Muscle layer of duodenum (tissue), 2 donors: ENCODE measurements at regions not wholly inside any gene's neighbourhood (a gene's known extent, or its start where the extent isn't known, plus 50 kb on each side); places are given as distances from the start of the nearest gene placed in this dataset.

Experiments used
- H3K27ac ChIP-seq: one replicate; pipeline ENCODE4 v1.7.0; 2013; ENCODE audit warnings: mild to moderate bottlenecking, low read length
- H3K27me3 ChIP-seq: one replicate; pipeline ENCODE4 v1.7.0; 2013; ENCODE audit warnings: low read depth, mild to moderate bottlenecking, control low read depth, low read length
- H3K36me3 ChIP-seq, 2 donors: one replicate each; pipeline ENCODE4 v1.7.0; 2013; ENCODE audit warnings: low read length in 2 of 2, control low read depth in 1 of 2, mild to moderate bottlenecking in 1 of 2; ENCODE audit not compliant: insufficient read depth in 2 of 2, control insufficient read depth in 1 of 2
- H3K4me1 ChIP-seq, 2 donors: one replicate each; pipeline ENCODE4 v1.7.0; 2013; ENCODE audit warnings: low read length in 2 of 2, mild to moderate bottlenecking in 2 of 2, control low read depth in 1 of 2, moderate library complexity in 1 of 2; ENCODE audit not compliant: insufficient read depth in 2 of 2, control insufficient read depth in 1 of 2
- H3K4me3 ChIP-seq, 2 donors: one replicate each; pipeline ENCODE4 v1.7.0; 2013; ENCODE audit warnings: low read length in 2 of 2, low read depth in 1 of 2, mild to moderate bottlenecking in 1 of 2
- H3K9me3 ChIP-seq, 2 donors: one replicate each; pipeline ENCODE4 v1.7.0; 2013; ENCODE audit warnings: low read length in 2 of 2, control low read depth in 1 of 2, mild to moderate bottlenecking in 1 of 2; ENCODE audit not compliant: control insufficient read depth in 1 of 2
- donor health status: healthy.

GRCh38 chr17:5788266-5788900, 204.1 kb upstream of the NLRP1 start:
- Histone ChIP-seq H3K4me1 (no peaks in the 10 kb centered on the region), H3K27me3 (no peaks in the 10 kb centered on the region), H3K36me3 (no peaks in the 10 kb centered on the region)

GRCh38 chr17:5789528-5789927, 205.2 kb upstream of the NLRP1 start:
- Histone ChIP-seq H3K4me1 (no peaks in the 10 kb centered on the region), H3K4me3 (no peak overlapping the region), H3K9me3 (peaks cover 2 to 6% of the 10 kb centered on the region in 2 donors), H3K27ac (no peak overlapping the region), H3K27me3 (no peaks in the 10 kb centered on the region), H3K36me3 (no peaks in the 10 kb centered on the region)

More at GRCh38 chr17:5788266-5788900, 204.1 kb upstream of the NLRP1 start:
- Histone ChIP-seq H3K9me3 (peaks cover 2 to 16% of the 10 kb centered on the region in 2 donors), H3K27ac (no peak overlapping the region), H3K4me3 (no peak overlapping the region)

- Histone ChIP-seq H3K9me3 (peaks cover 2 to 3% of the 10 kb centered on the region in 2 donors), H3K27me3 (no peaks in the 10 kb centered on the region), H3K4me3 (no peak overlapping the region), H3K36me3 (no peaks in the 10 kb centered on the region), H3K27ac (no peak overlapping the region), H3K4me1 (no peaks in the 10 kb centered on the region)
These were observed 208.8 kb upstream of the NLRP1 start for GRCh38 chr17:5793157-5793556.

- no peaks in the 10 kb centered on the region for H3K36me3 ChIP-seq
- no peaks in the 10 kb centered on the region for H3K27me3 ChIP-seq
These were observed 209.6 kb upstream of the NLRP1 start for GRCh38 chr17:5793899-5794298.

GRCh38 chr17:5794385-5794784, 210.1 kb upstream of the NLRP1 start:
- Histone ChIP-seq H3K9me3 (peaks cover 2 to 3% of the 10 kb centered on the region in 2 donors), H3K4me3 (no peak overlapping the region), H3K36me3 (no peaks in the 10 kb centered on the region), H3K4me1 (no peaks in the 10 kb centered on the region), H3K27me3 (no peaks in the 10 kb centered on the region), H3K27ac (no peak overlapping the region)

More at GRCh38 chr17:5793899-5794298, 209.6 kb upstream of the NLRP1 start:
- H3K4me1 ChIP-seq, result no peaks in the 10 kb centered on the region
- H3K27ac ChIP-seq, result no peak overlapping the region
- H3K4me3 ChIP-seq, result no peak overlapping the region
- H3K9me3 ChIP-seq, result peaks cover 2 to 3% of the 10 kb centered on the region in 2 donors

GRCh38 chr17:5794881-5795506, 210.7 kb upstream of the NLRP1 start:
- Histone ChIP-seq H3K27me3 (no peaks in the 10 kb centered on the region), H3K4me3 (no peak overlapping the region), H3K9me3 (peaks cover 2 to 3% of the 10 kb centered on the region in 2 donors), H3K27ac (no peak overlapping the region), H3K36me3 (no peaks in the 10 kb centered on the region), H3K4me1 (no peaks in the 10 kb centered on the region)

DNA sequence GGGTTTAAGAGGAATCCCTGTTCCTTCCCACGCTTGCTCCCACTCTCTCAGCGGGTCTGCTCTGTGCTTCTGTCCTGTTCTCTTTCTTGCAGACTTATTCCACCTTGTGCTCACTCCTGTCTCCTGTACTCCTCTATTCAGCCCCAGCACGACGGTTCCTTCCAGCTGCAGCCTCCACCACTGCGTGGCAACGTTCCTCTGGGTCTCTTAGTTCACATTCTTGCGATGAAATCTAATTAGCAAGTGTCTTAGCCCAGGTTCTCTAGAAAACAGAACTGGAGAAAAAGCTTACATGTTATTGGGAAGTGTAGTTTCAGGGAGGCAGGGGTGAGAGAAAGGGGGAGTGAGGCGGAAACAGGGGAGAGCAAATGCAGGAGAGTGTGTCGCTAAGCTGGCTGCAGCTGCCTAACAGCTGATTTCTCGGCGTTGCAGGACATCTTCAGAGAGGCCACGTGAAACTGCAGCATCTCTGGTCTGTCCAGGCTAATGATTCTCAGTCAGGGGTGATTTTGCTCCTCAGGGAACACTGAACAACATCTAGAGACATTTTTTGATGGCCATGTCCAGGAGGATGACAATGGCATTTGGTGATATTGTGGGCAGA, 213.2 kb upstream of the NLRP1 start:
- no peaks in the 10 kb centered on the region for H3K4me1 ChIP-seq
- no peak overlapping the region for H3K27ac ChIP-seq
- H3K4me3 ChIP-seq, result no peak overlapping the region
- no peaks in the 10 kb centered on the region for H3K36me3 ChIP-seq
- H3K27me3 ChIP-seq, result no peaks in the 10 kb centered on the region
- peaks cover 2 to 3% of the 10 kb centered on the region in 2 donors for H3K9me3 ChIP-seq

GRCh38 chr17:5798094-5798493, 213.8 kb upstream of the NLRP1 start:
- no peaks in the 10 kb centered on the region for H3K27me3 ChIP-seq
- H3K36me3 ChIP-seq, result no peaks in the 10 kb centered on the region

DNA sequence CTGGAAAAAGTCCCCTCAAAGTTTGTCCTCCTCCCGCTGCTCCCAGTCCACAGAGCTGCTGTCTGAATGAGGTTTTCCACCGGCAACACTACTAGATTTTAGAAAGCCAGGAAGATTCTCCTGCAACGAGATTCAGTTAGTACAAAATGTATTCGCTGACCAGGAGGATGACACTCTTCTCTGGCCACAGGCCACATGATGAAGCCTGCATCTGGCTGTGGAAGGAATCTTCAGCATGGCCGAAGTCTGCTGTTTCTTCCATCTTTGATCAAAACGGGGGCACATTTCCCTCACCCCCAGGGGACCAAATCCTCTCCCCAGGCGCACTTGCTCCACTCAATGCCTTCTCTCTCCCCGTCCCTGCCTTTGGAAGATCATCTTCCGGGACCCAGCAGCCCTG, 215.8 kb upstream of the NLRP1 start:
- H3K9me3 ChIP-seq, result peaks cover 0 to 5% of the 10 kb centered on the region in 2 donors
- H3K27me3 ChIP-seq, result no peaks in the 10 kb centered on the region
- H3K27ac ChIP-seq, result no peak overlapping the region

More at GRCh38 chr17:5798094-5798493, 213.8 kb upstream of the NLRP1 start:
- H3K27ac ChIP-seq, result no peak overlapping the region
- no peaks in the 10 kb centered on the region for H3K4me1 ChIP-seq
- peaks cover 0 to 2% of the 10 kb centered on the region in 2 donors for H3K9me3 ChIP-seq
- no peak overlapping the region for H3K4me3 ChIP-seq

DNA sequence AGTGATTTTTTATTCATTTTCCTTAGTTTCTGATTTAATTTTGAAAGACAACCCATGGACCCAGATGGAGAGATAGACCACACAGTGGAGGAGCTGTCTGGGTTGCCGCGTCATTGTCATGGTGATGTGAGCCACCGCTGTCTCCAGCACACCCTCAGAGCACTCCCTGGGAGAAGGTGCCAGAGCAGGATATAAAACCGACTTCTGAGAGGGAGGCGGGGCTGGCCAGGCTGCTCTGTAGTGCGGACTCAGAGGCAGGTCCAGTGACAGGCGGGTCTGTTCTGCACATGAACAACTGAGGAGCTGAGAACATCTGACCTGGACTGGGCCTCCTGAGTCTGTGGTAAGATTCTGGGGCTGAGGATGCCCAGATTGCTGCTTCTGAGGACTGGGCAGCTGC, 216.3 kb upstream of the NLRP1 start:
- no peaks in the 10 kb centered on the region for H3K36me3 ChIP-seq
- peaks cover 0 to 5% of the 10 kb centered on the region in 2 donors for H3K9me3 ChIP-seq
- H3K4me3 ChIP-seq, result no peak overlapping the region
- H3K27me3 ChIP-seq, result no peaks in the 10 kb centered on the region
- H3K4me1 ChIP-seq, result no peaks in the 10 kb centered on the region
- no peak overlapping the region for H3K27ac ChIP-seq

More for the DNA sequence above, 215.8 kb upstream of the NLRP1 start:
- no peaks in the 10 kb centered on the region for H3K36me3 ChIP-seq
- H3K4me1 ChIP-seq, result no peaks in the 10 kb centered on the region
- H3K4me3 ChIP-seq, result no peak overlapping the region

- Histone ChIP-seq H3K4me1 (no peaks in the 10 kb centered on the region), H3K9me3 (peaks cover 3 to 10% of the 10 kb centered on the region in 2 donors), H3K36me3 (no peaks in the 10 kb centered on the region), H3K27ac (no peak overlapping the region), H3K27me3 (no peaks in the 10 kb centered on the region), H3K4me3 (no peak overlapping the region)
These were observed 219.9 kb upstream of the NLRP1 start for GRCh38 chr17:5804251-5804650.
